ENCODE measurements at regions not wholly inside any gene's neighbourhood (a gene's known extent, or its start where the extent isn't known, plus 50 kb on each side); places are given as distances from the start of the nearest gene placed in this dataset.

- TF ChIP-seq CTCF (IDR thresholded peaks at IDR 0.05; ENCODE audit: insufficient read depth, low read depth, low read length, missing control alignments): peak; percentile 70
- no peak overlapping the region for H3K4me3 ChIP-seq (ENCODE audit: low read length)
- peak; percentile 53 for DNase-seq (ENCODE audit: low read depth)
These were observed 396.6 kb downstream of the BRINP2 start for GRCh38 chr1:177567393-177567792.

- no peak for DNase-seq (ENCODE audit: low read depth)
- no peak for TF ChIP-seq CTCF (IDR thresholded peaks at IDR 0.05; ENCODE audit: insufficient read depth, low read depth, low read length, missing control alignments)
These were observed 395.7 kb downstream of the BRINP2 start for GRCh38 chr1:177566495-177566894.

GRCh38 chr1:177561436-177561835 lies 390.7 kb downstream of the BRINP2 start:
- no peak for TF ChIP-seq CTCF (IDR thresholded peaks at IDR 0.05; ENCODE audit: insufficient read depth, low read depth, low read length, missing control alignments)
- no peak for DNase-seq (ENCODE audit: low read depth)
- H3K4me3 ChIP-seq (ENCODE audit: low read length): no peak overlapping the region

More at GRCh38 chr1:177566495-177566894, 395.7 kb downstream of the BRINP2 start:
- H3K4me3 ChIP-seq (ENCODE audit: low read length): no peak overlapping the region

- no peak for DNase-seq (ENCODE audit: low read depth)
- no peak for TF ChIP-seq CTCF (IDR thresholded peaks at IDR 0.05; ENCODE audit: insufficient read depth, low read depth, low read length, missing control alignments)
- no peak overlapping the region for H3K4me3 ChIP-seq (ENCODE audit: low read length)
These were observed 387.6 kb downstream of the BRINP2 start for GRCh38 chr1:177558372-177558771.

GRCh38 chr1:177556163-177556562 lies 385.4 kb downstream of the BRINP2 start:
- H3K4me3 ChIP-seq (ENCODE audit: low read length): no peak overlapping the region
- DNase-seq (ENCODE audit: low read depth): no peak
- no peak for TF ChIP-seq CTCF (IDR thresholded peaks at IDR 0.05; ENCODE audit: insufficient read depth, low read depth, low read length, missing control alignments)

GRCh38 chr1:177547200-177547599 lies 376.4 kb downstream of the BRINP2 start:
- no peak overlapping the region for H3K4me3 ChIP-seq (ENCODE audit: low read length)
- no peak for DNase-seq (ENCODE audit: low read depth)
- TF ChIP-seq CTCF (IDR thresholded peaks at IDR 0.05; ENCODE audit: insufficient read depth, low read depth, low read length, missing control alignments): no peak

- H3K4me3 ChIP-seq (ENCODE audit: low read length): no peak overlapping the region
- DNase-seq (ENCODE audit: low read depth): peak; percentile 24
- TF ChIP-seq CTCF (IDR thresholded peaks at IDR 0.05; ENCODE audit: insufficient read depth, low read depth, low read length, missing control alignments): no peak
These were observed 375.6 kb downstream of the BRINP2 start for GRCh38 chr1:177546346-177546745.

Data from epithelial cell of esophagus (primary cell).